Hepatocyte (in vitro differentiated cells): ENCODE measurements at regions not wholly inside any gene's neighbourhood (a gene's known extent, or its start where the extent isn't known, plus 50 kb on each side); places are given as distances from the start of the nearest gene placed in this dataset.

Source experiments
- EZH2 ChIP-seq: fragments of 200-600 bp; sonication (generic); IDR thresholded peaks from 2 replicates; pipeline ENCODE4 v1.6.1; 2016; ENCODE audit warnings: antibody characterized with exemption, mild to moderate bottlenecking, borderline replicate concordance
- EZH2phosphoT487 ChIP-seq: fragments of 200-600 bp; sonication (generic); IDR thresholded peaks from one replicate; pipeline ENCODE4 v1.6.1; 2018; ENCODE audit warnings: antibody characterized with exemption, mild to moderate bottlenecking, low read depth, moderate library complexity; ENCODE audit not compliant: unreplicated experiment, severe bottlenecking
- TF ChIP-seq, protein P1 (sequence below): fragments of 200-600 bp; sonication (generic); IDR thresholded peaks from 2 replicates; pipeline ENCODE4 v1.5.1; 2016; ENCODE audit warnings: antibody characterized with exemption, mild to moderate bottlenecking; ENCODE audit not compliant: poor library complexity

DNA sequence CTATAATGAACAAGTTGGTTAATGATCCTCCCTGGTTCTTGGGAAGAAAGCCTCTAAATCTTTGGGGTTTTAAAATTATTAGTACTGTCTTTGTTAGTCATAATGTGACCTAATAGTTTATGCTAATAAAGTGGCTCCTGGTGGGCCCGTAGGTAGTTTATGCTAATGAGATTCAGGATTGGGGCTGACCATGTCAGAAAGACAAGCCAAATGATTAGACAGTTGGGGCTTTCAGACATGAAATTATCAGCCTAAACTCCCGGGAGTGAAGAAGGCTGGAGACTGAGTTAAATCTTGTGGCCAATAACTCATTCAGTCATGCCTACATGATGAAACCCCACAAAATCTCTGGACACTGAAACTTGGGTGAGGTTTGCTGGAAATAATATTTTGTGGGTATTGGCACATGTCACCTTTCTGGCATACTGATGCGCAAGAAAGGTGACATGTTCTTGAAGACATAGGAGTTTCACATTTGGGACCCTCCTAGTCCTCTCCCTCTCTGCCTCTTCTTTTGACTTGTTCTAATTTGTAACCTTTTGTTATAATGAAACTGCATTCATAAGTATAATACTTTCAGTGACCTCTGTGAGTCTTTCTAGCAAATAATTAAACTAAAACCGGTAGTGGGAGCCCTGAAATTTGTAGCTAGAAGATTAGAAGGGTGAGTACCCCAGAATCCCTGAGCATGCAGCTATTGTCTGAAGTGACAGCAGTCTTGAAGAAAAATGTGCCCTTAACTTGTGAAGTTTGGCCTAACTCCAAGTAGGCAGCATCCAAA lies 196.8 kb upstream of the FSTL5 start:
- TF ChIP-seq, protein P1, sequence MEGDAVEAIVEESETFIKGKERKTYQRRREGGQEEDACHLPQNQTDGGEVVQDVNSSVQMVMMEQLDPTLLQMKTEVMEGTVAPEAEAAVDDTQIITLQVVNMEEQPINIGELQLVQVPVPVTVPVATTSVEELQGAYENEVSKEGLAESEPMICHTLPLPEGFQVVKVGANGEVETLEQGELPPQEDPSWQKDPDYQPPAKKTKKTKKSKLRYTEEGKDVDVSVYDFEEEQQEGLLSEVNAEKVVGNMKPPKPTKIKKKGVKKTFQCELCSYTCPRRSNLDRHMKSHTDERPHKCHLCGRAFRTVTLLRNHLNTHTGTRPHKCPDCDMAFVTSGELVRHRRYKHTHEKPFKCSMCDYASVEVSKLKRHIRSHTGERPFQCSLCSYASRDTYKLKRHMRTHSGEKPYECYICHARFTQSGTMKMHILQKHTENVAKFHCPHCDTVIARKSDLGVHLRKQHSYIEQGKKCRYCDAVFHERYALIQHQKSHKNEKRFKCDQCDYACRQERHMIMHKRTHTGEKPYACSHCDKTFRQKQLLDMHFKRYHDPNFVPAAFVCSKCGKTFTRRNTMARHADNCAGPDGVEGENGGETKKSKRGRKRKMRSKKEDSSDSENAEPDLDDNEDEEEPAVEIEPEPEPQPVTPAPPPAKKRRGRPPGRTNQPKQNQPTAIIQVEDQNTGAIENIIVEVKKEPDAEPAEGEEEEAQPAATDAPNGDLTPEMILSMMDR: no peak
- TF ChIP-seq EZH2: no peak
- no peak for TF ChIP-seq EZH2phosphoT487
